Endothelial cell of umbilical vein (primary cell): ENCODE measurements at regions not wholly inside any gene's neighbourhood (a gene's known extent, or its start where the extent isn't known, plus 50 kb on each side); places are given as distances from the start of the nearest gene placed in this dataset.

ENCODE experiments used
- BruUV-seq: library from RNA; stranded (reverse); fragments of 400-500 nt; replicated peaks from 2 replicates; lab custom pipeline; 2021; lab: Mats Ljungman, UMichigan
- CTCF ChIA-PET: fragments of 300-600, 350-600 bp; sonication (Branson Sonifier 250); formaldehyde crosslinking; loops from one replicate; lab custom pipeline; 2021; ENCODE audit warnings: antibody characterized with exemption, inconsistent platforms; lab: Charles Lee
- POLR2A ChIA-PET: fragments of 300-600, 350-600 bp; sonication (Branson Sonifier 250); formaldehyde crosslinking; loops from one replicate; lab custom pipeline; 2021; ENCODE audit warnings: antibody characterized with exemption, inconsistent platforms; lab: Charles Lee
- DNase-seq: peaks from one replicate; pipeline ENCODE4 v3.0.0-alpha.2; 2011; ENCODE audit warnings: low read depth, low spot score
- FAIRE-seq: peaks from 2 replicates; lab custom pipeline; 2011; peaks lifted over from hg19 to GRCh38; lab: Jason Lieb, UNC
- H2AFZ ChIP-seq: 2 replicates; pipeline ENCODE4 v1.6.0; 2012; ENCODE audit warnings: low read depth, low read length, control low read depth, inconsistent platforms
- H3K27ac ChIP-seq: 2 replicates; pipeline ENCODE4 v1.5.1; 2011; ENCODE audit warnings: low read depth, mild to moderate bottlenecking, control low read depth, low read length, moderate library complexity; ENCODE audit not compliant: insufficient read depth
- H3K27me3 ChIP-seq, 2 experiments: 2 replicates each; pipeline versions ENCODE4 v1.6.0 to v1.6.1; 2011; ENCODE audit warnings: low read length in 2 of 2, mixed read lengths in 1 of 2; ENCODE audit not compliant: control insufficient read depth in 2 of 2, insufficient read depth in 2 of 2
- H3K36me3 ChIP-seq, 2 experiments: 2 replicates in 1 of 2; 3 replicates in 1 of 2; pipeline ENCODE4 v1.5.1; 2011; ENCODE audit warnings: low read length in 2 of 2, mild to moderate bottlenecking in 1 of 2, moderate library complexity in 1 of 2; ENCODE audit not compliant: control insufficient read depth in 2 of 2, insufficient read depth in 2 of 2; ENCODE audit errors: extremely low read depth in 1 of 2
- H3K4me1 ChIP-seq: 3 replicates; pipeline ENCODE4 v1.5.1; 2011; ENCODE audit warnings: mild to moderate bottlenecking, low read length; ENCODE audit not compliant: control insufficient read depth, insufficient read depth; ENCODE audit errors: extremely low read depth
- H3K4me2 ChIP-seq: 2 replicates; pipeline ENCODE4 v1.6.1; 2011; ENCODE audit warnings: low read length, control low read depth, mixed read lengths; ENCODE audit not compliant: insufficient read depth
- H3K4me3 ChIP-seq, 3 experiments: fragments of 200-600 bp in 1 of 3; sonication (generic), shearing (Covaris generic) in 1 of 3; replicated peaks in 1 of 3; 2 replicates each; pipeline ENCODE4 v1.5.1; 2011 to 2016; ENCODE audit warnings: control low read depth in 3 of 3, low read length in 3 of 3, mild to moderate bottlenecking in 2 of 3, inconsistent platforms in 1 of 3, low read depth in 1 of 3, moderate library complexity in 1 of 3; ENCODE audit not compliant: insufficient read depth in 1 of 3
- H3K79me2 ChIP-seq: 2 replicates; pipeline ENCODE4 v1.6.0; 2012; ENCODE audit warnings: low read length, inconsistent platforms; ENCODE audit not compliant: control insufficient read depth, insufficient read depth
- H3K9ac ChIP-seq: replicated peaks from 2 replicates; pipeline ENCODE3; 2011; ENCODE audit warnings: low read length, control low read depth; ENCODE audit not compliant: insufficient read depth; ENCODE audit errors: extremely low read depth
- H3K9me1 ChIP-seq: replicated peaks from 3 replicates; pipeline ENCODE4 v1.6.0; 2011; ENCODE audit warnings: mild to moderate bottlenecking, low read length; ENCODE audit not compliant: control insufficient read depth, insufficient read depth; ENCODE audit errors: extremely low read depth
- H3K9me3 ChIP-seq: replicated peaks from 2 replicates; pipeline ENCODE4 v1.5.1; 2012; ENCODE audit warnings: low read length, inconsistent platforms; ENCODE audit not compliant: control insufficient read depth, insufficient read depth
- H4K20me1 ChIP-seq: replicated peaks from 2 replicates; pipeline ENCODE3; 2011; ENCODE audit warnings: mild to moderate bottlenecking, low read length; ENCODE audit not compliant: control insufficient read depth, insufficient read depth; ENCODE audit errors: extremely low read depth
- EZH2 ChIP-seq: IDR thresholded peaks from 2 replicates; pipeline ENCODE4 v1.6.1; 2012; ENCODE audit warnings: borderline replicate concordance, low read depth, mild to moderate bottlenecking, moderate library complexity, low read length, inconsistent platforms; ENCODE audit not compliant: severe bottlenecking
- FOS ChIP-seq: IDR thresholded peaks from 2 replicates; pipeline ENCODE4 v1.6.1; 2011; ENCODE audit warnings: mild to moderate bottlenecking, low read length, moderate library complexity, borderline replicate concordance; ENCODE audit not compliant: insufficient read depth
- GATA2 ChIP-seq: IDR thresholded peaks from 2 replicates; pipeline ENCODE4 v1.7.0; 2011; ENCODE audit warnings: low read depth, mild to moderate bottlenecking, moderate library complexity, mixed read lengths, low read length; ENCODE audit not compliant: insufficient read length, insufficient read depth
- JUN ChIP-seq: IDR thresholded peaks from 2 replicates; pipeline ENCODE4 v1.6.1; 2011; ENCODE audit warnings: borderline replicate concordance, low read depth; ENCODE audit not compliant: insufficient read length, insufficient read depth
- MYC ChIP-seq: IDR thresholded peaks from one replicate; pipeline ENCODE4 v1.6.1; 2011; ENCODE audit warnings: mild to moderate bottlenecking, low read depth, low read length
- POLR2A ChIP-seq: IDR thresholded peaks from 2 replicates; pipeline ENCODE4 v1.6.1; 2012; ENCODE audit warnings: low read depth, mild to moderate bottlenecking, control low read depth, low read length
- POLR2AphosphoS5 ChIP-seq: IDR thresholded peaks from 2 replicates; pipeline ENCODE4 v1.6.1; 2012; ENCODE audit warnings: low read depth, mild to moderate bottlenecking, control low read depth, low read length, moderate library complexity; ENCODE audit not compliant: insufficient read depth
- dilution Hi-C: fragments of 300-500 bp; cut with MboI; formaldehyde crosslinking; loops from one replicate; pipeline ENCODE4 v1.15.0; 2019; ENCODE audit warnings: low sequenced_read_pairs; ENCODE audit not compliant: extremely low pct_ligation_motif_present
- intact Hi-C: fragments of 100-400 bp; cut with micrococcal nuclease; formaldehyde crosslinking; loops from one replicate; pipeline ENCODE4 v1.10.0; 2022
- TF ChIP-seq, protein P1 (sequence below): IDR thresholded peaks from 2 replicates; pipeline ENCODE4 v1.6.1; 2011; ENCODE audit not compliant: insufficient read depth, insufficient read length
- TF ChIP-seq, protein P2 (sequence below), 2 donors: IDR thresholded peaks; 1 replicate in 1 of 2; 2 replicates in 1 of 2; pipeline ENCODE4 v1.5.1; 2011; ENCODE audit warnings: low read length in 2 of 2, mild to moderate bottlenecking in 2 of 2, moderate library complexity in 2 of 2, control low read depth in 1 of 2, inconsistent platforms in 1 of 2, low read depth in 1 of 2; ENCODE audit not compliant: insufficient read depth in 1 of 2; ENCODE audit errors: extremely low read depth in 1 of 2

DNA sequence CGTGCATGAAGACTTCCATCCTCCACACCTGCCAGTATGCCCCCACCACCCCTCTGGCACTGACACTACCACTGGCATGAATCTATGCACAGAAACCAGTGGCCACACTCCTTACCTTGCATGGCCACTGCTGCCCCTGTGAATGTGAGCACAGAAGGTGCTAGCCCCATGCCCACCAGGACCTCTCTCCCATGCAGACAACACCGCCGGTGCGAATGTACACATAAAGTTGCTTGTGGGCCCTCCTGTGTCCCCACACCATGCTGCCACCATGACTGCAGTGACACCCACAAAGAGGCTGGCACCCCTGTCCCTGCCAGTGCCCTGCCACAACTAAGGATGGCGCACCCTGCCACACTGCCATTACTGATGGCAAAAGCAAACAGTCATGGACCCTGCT lies 289.5 kb upstream of the KCND2 start:
- Histone ChIP-seq H3K4me2 (no peak overlapping the region), H3K9me3 (no peaks in the 10 kb centered on the region), H3K36me3 (no peaks in the 10 kb centered on the region), H3K4me3 (no peak overlapping the region), H3K27ac (no peak overlapping the region), H3K27me3 (no peaks in the 10 kb centered on the region), H3K79me2 (no peaks in the 10 kb centered on the region), H3K4me1 (no peaks in the 10 kb centered on the region), H3K9ac (no peak overlapping the region), H4K20me1 (no peaks in the 10 kb centered on the region), H3K9me1 (no peaks in the 10 kb centered on the region), H2AFZ (no peak overlapping the region)
- ChIA-PET CTCF (no interaction called here), POLR2A (no interaction called here)
- dilution Hi-C loops (no loop called here), intact Hi-C loops (no loop called here)
- DNase-seq (no peak), FAIRE-seq (no peak)
- TF ChIP-seq GATA2 (no peak), POLR2AphosphoS5 (no peak), JUN (no peak), MYC (no peak), EZH2 (no peak), POLR2A (no peak), FOS (no peak)
- TF ChIP-seq, protein P1, sequence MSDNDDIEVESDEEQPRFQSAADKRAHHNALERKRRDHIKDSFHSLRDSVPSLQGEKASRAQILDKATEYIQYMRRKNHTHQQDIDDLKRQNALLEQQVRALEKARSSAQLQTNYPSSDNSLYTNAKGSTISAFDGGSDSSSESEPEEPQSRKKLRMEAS, result no peak
- TF ChIP-seq, protein P2, sequence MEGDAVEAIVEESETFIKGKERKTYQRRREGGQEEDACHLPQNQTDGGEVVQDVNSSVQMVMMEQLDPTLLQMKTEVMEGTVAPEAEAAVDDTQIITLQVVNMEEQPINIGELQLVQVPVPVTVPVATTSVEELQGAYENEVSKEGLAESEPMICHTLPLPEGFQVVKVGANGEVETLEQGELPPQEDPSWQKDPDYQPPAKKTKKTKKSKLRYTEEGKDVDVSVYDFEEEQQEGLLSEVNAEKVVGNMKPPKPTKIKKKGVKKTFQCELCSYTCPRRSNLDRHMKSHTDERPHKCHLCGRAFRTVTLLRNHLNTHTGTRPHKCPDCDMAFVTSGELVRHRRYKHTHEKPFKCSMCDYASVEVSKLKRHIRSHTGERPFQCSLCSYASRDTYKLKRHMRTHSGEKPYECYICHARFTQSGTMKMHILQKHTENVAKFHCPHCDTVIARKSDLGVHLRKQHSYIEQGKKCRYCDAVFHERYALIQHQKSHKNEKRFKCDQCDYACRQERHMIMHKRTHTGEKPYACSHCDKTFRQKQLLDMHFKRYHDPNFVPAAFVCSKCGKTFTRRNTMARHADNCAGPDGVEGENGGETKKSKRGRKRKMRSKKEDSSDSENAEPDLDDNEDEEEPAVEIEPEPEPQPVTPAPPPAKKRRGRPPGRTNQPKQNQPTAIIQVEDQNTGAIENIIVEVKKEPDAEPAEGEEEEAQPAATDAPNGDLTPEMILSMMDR (IDR thresholded peaks at IDR 0.05; ENCODE audit: extremely low read depth in 1 of 2, insufficient read depth in 1 of 2, low read depth in 1 of 2, low read length in 2 of 2), result no peak
- BruUV-seq, result no TSS peak
